ENCODE measurements at regions not wholly inside any gene's neighbourhood (a gene's known extent, or its start where the extent isn't known, plus 50 kb on each side); places are given as distances from the start of the nearest gene placed in this dataset.
"Not testable (repeated sequence)": the region's sequence is repeated elsewhere in the genome, so short reads cannot be mapped to it uniquely, and the experiment has no call there.

DNA sequence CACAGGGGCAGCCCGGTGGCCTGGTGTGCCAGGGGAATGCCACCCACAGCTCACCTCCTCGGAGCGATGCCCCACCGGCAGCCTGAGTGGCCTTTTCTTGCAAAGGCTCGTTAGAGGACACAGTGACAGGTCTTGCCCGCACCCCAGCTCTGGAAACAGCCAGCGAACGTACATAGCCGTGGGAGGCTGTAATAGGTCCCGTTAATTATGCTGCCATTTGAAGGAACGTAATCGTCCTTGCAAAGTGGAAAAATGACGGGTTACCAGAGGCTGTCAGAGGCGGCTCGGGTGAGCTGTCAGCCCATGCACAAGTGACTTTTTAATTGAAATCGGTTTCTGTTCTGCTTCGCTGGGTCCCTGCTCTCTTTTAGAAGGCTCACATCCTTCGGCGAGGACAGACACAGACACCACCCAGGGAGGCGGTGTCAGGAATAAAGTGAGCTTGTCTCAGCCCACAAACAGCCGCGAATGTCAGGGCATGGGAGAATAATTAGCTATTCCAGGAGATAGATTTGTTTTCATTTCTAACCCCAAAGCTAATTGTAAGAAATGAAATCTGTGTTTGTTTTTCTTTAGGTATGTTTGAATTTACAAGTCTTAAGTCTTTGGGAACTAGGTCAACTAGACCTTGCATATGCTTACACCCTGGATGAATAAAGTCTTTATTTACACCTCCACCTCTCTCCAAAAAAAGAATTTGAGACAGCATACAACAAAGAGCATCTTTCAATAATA, 77.2 kb upstream of the RFLNA start:
- Histone ChIP-seq H3K36me3 (ENCODE audit: insufficient read depth, low read length) (no peaks in the 10 kb centered on the region), H3K9me3 (ENCODE audit: insufficient read depth, low read depth, low read length) (peaks cover 10% of the 10 kb centered on the region), H3K4me2 (ENCODE audit: low read length) (peak overlapping the region; percentile 77), H3K79me2 (ENCODE audit: insufficient read depth, low read length) (no peaks in the 10 kb centered on the region), H3K27me3 (ENCODE audit: insufficient read depth, low read length) (no peaks in the 10 kb centered on the region), H3K4me3 (ENCODE audit: insufficient read depth, low read depth, low read length) (peak overlapping the region; percentile 15), H3K27ac (ENCODE audit: low read depth, low read length) (no peak overlapping the region), H3K4me1 (ENCODE audit: insufficient read depth, low read length) (peaks cover 4% of the 10 kb centered on the region), H4K20me1 (ENCODE audit: insufficient read depth, low read length) (no peaks in the 10 kb centered on the region), H3K9ac (ENCODE audit: low read length) (peak overlapping the region; percentile 0), H2AFZ (ENCODE audit: low read depth, low read length) (peak overlapping the region; percentile 42)
- TF ChIP-seq, protein P1, sequence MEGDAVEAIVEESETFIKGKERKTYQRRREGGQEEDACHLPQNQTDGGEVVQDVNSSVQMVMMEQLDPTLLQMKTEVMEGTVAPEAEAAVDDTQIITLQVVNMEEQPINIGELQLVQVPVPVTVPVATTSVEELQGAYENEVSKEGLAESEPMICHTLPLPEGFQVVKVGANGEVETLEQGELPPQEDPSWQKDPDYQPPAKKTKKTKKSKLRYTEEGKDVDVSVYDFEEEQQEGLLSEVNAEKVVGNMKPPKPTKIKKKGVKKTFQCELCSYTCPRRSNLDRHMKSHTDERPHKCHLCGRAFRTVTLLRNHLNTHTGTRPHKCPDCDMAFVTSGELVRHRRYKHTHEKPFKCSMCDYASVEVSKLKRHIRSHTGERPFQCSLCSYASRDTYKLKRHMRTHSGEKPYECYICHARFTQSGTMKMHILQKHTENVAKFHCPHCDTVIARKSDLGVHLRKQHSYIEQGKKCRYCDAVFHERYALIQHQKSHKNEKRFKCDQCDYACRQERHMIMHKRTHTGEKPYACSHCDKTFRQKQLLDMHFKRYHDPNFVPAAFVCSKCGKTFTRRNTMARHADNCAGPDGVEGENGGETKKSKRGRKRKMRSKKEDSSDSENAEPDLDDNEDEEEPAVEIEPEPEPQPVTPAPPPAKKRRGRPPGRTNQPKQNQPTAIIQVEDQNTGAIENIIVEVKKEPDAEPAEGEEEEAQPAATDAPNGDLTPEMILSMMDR (IDR thresholded peaks at IDR 0.05; ENCODE audit: insufficient read depth, low read depth, low read length) = no peak
- TF ChIP-seq EZH2 (IDR thresholded peaks at IDR 0.05; ENCODE audit: insufficient read depth, low read length) = no peak
- H3K36me3 Mint-ChIP-seq (ENCODE audit: low read depth, unreplicated experiment) = peaks cover 11% of the 10 kb centered on the region
- peaks cover 1% of the 10 kb centered on the region for H3K4me1 Mint-ChIP-seq (ENCODE audit: low read depth, unreplicated experiment)
- no peak overlapping the region for H3K4me3 Mint-ChIP-seq (ENCODE audit: unreplicated experiment)
- no peak for FAIRE-seq
- H3K27ac Mint-ChIP-seq (ENCODE audit: unreplicated experiment) = peak overlapping the region; percentile 44
- H3K27me3 Mint-ChIP-seq (ENCODE audit: low read depth, unreplicated experiment) = peaks cover 25% of the 10 kb centered on the region
- DNase-seq (ENCODE audit: low read depth) = peak; percentile 32
- H3K9me3 Mint-ChIP-seq (ENCODE audit: unreplicated experiment) = peaks cover 29% of the 10 kb centered on the region

DNA sequence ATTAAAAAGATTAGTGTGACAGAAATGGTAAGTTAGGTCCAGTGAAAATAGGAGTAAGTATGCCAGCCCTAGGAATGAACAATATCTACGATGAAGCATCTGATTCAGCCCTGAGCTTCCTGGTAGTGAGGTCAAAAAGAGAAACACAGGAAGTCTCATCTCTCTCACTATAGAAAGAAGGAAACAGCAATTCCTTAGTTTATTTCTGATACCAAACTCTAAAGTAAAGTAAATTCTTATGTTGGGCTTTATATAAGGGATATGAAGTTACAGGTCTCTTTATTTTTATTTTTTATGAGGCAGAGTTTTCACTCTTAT, 76.7 kb upstream of the RFLNA start:
- Histone ChIP-seq H3K27me3 (ENCODE audit: insufficient read depth, low read length) (no peaks in the 10 kb centered on the region), H3K4me1 (ENCODE audit: insufficient read depth, low read length) (peaks cover 4% of the 10 kb centered on the region), H3K4me2 (ENCODE audit: low read length) (peak overlapping the region; percentile 77), H3K27ac (ENCODE audit: low read depth, low read length) (no peak overlapping the region), H2AFZ (ENCODE audit: low read depth, low read length) (no peak overlapping the region), H3K4me3 (ENCODE audit: insufficient read depth, low read depth, low read length) (no peak overlapping the region), H3K9me3 (ENCODE audit: insufficient read depth, low read depth, low read length) (peaks cover 8% of the 10 kb centered on the region), H4K20me1 (ENCODE audit: insufficient read depth, low read length) (no peaks in the 10 kb centered on the region), H3K36me3 (ENCODE audit: insufficient read depth, low read length) (no peaks in the 10 kb centered on the region), H3K9ac (ENCODE audit: low read length) (no peak overlapping the region), H3K79me2 (ENCODE audit: insufficient read depth, low read length) (no peaks in the 10 kb centered on the region)
- H3K4me3 Mint-ChIP-seq (ENCODE audit: unreplicated experiment) = no peak overlapping the region
- TF ChIP-seq, protein P1 (IDR thresholded peaks at IDR 0.05; ENCODE audit: insufficient read depth, low read depth, low read length) = no peak
- TF ChIP-seq EZH2 (IDR thresholded peaks at IDR 0.05; ENCODE audit: insufficient read depth, low read length) = no peak
- H3K27ac Mint-ChIP-seq (ENCODE audit: unreplicated experiment) = no peak overlapping the region
- peaks cover 1% of the 10 kb centered on the region for H3K4me1 Mint-ChIP-seq (ENCODE audit: low read depth, unreplicated experiment)
- FAIRE-seq (no peak), DNase-seq (ENCODE audit: low read depth) (no peak)
- peaks cover 27% of the 10 kb centered on the region for H3K9me3 Mint-ChIP-seq (ENCODE audit: unreplicated experiment)
- H3K36me3 Mint-ChIP-seq (ENCODE audit: low read depth, unreplicated experiment) = peaks cover 10% of the 10 kb centered on the region
- peaks cover 24% of the 10 kb centered on the region for H3K27me3 Mint-ChIP-seq (ENCODE audit: low read depth, unreplicated experiment)

DNA sequence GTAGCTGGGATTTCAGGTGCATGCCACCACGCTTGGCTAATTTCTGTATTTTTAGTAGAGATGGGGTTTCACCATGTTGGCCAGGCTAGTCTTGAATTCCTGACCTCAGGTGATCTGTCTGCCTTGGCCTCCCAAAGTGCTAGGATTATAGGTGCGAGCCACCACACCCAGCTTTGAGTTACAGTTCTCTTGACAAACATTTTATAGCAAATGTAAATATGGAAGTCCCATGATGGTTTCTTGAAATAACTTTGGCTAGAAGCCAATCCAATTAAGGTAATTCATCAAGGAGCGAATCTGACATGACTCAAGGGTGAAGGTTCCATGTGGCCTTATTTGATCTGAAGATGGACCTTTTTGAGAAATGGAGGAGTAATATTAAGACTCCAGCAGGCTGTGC, 76.2 kb upstream of the RFLNA start:
- not testable (repeated sequence) for H3K4me3 ChIP-seq (ENCODE audit: insufficient read depth, low read depth, low read length); H3K4me1 Mint-ChIP-seq (ENCODE audit: low read depth, unreplicated experiment); H3K36me3 ChIP-seq (ENCODE audit: insufficient read depth, low read length); H3K27ac Mint-ChIP-seq (ENCODE audit: unreplicated experiment); H2AFZ ChIP-seq (ENCODE audit: low read depth, low read length); H3K4me3 Mint-ChIP-seq (ENCODE audit: unreplicated experiment); H3K4me1 ChIP-seq (ENCODE audit: insufficient read depth, low read length); H3K4me2 ChIP-seq (ENCODE audit: low read length); DNase-seq (ENCODE audit: low read depth); H4K20me1 ChIP-seq (ENCODE audit: insufficient read depth, low read length); H3K27ac ChIP-seq (ENCODE audit: low read depth, low read length); H3K36me3 Mint-ChIP-seq (ENCODE audit: low read depth, unreplicated experiment); H3K9me3 ChIP-seq (ENCODE audit: insufficient read depth, low read depth, low read length); H3K27me3 ChIP-seq (ENCODE audit: insufficient read depth, low read length); H3K9ac ChIP-seq (ENCODE audit: low read length); FAIRE-seq; H3K79me2 ChIP-seq (ENCODE audit: insufficient read depth, low read length)
- Mint-ChIP-seq H3K9me3 (ENCODE audit: unreplicated experiment) (peaks cover 27% of the 10 kb centered on the region), H3K27me3 (ENCODE audit: low read depth, unreplicated experiment) (peaks cover 20% of the 10 kb centered on the region)
